ENCODE measurements at regions not wholly inside any gene's neighbourhood (a gene's known extent, or its start where the extent isn't known, plus 50 kb on each side); places are given as distances from the start of the nearest gene placed in this dataset.

DNA sequence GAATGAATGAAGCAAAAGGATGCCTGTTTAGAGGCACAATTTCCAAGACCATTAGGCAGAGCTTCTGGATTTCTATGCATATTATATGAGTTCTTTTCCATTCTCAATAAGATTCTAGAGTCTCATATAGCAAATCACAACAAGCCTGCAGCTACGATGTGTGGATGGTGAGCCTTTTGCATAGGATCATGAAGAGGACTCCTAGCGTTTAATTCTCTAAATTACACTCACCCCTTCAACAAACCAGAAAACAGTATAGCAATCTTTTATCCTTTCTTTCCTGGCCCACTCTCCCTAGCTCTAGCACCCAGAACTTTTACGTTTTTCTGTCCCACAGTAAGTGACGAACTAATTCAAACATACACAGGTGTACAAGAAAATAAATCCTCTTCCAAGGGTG is 293.1 kb upstream of the KLHL29 start:
- Mint-ChIP-seq H3K27ac (no peak overlapping the region), H3K36me3 (ENCODE audit: low read depth) (no peaks in the 10 kb centered on the region), H3K27me3 (peaks cover 2% of the 10 kb centered on the region), H3K9me3 (ENCODE audit: low read depth) (peaks cover 7% of the 10 kb centered on the region), H3K4me3 (no peak overlapping the region), H3K4me1 (no peaks in the 10 kb centered on the region)
- CTCF ChIA-PET: interaction anchor here (0.5 kb wide), 1 partner anchor 35 kb away, joined by 3 read pairs; no protein-coding TSS in a partner anchor
- POLR2A ChIA-PET: no interaction called here
- no peak for DNase-seq
- no peak for ATAC-seq
- intact Hi-C loops (cut with DNase I, micrococcal nuclease): no loop called here

GRCh38 chr2:23092831-23093230 is 292.1 kb upstream of the KLHL29 start:
- H3K9me3 Mint-ChIP-seq (ENCODE audit: low read depth): peaks cover 4% of the 10 kb centered on the region
- intact Hi-C loops (cut with DNase I, micrococcal nuclease): no loop called here
- no peak overlapping the region for H3K4me3 Mint-ChIP-seq
- no peaks in the 10 kb centered on the region for H3K4me1 Mint-ChIP-seq
- H3K36me3 Mint-ChIP-seq (ENCODE audit: low read depth): no peaks in the 10 kb centered on the region
- H3K27me3 Mint-ChIP-seq: no peaks in the 10 kb centered on the region
- ChIA-PET POLR2A (no interaction called here), CTCF (no interaction called here)
- no peak overlapping the region for H3K27ac Mint-ChIP-seq
- ATAC-seq (no peak), DNase-seq (no peak)

DNA sequence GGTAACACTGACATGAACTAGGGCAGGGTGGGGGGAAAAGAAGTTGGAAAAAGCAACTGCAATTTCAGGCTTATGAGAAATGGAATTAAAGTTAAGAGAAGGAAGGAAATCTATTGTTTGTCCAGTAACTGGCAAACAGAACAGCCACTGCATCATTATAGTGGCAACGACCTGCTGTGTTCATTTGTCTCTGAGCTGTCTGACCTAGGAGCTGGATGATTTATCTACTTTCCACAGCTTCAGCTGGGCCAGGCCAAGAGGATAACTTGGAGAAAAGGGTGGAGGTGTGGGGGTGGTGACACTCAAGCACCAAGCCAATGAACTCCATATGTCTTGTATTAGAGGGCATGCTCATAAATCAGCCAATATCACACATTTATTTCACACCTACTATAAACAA is 291.5 kb upstream of the KLHL29 start:
- H3K27me3 Mint-ChIP-seq: no peaks in the 10 kb centered on the region
- no peak overlapping the region for H3K27ac Mint-ChIP-seq
- ATAC-seq (no peak), DNase-seq (no peak)
- H3K36me3 Mint-ChIP-seq (ENCODE audit: low read depth): no peaks in the 10 kb centered on the region
- ChIA-PET CTCF (no interaction called here), POLR2A (no interaction called here)
- H3K4me3 Mint-ChIP-seq: no peak overlapping the region
- intact Hi-C loops (cut with DNase I, micrococcal nuclease): no loop called here
- H3K4me1 Mint-ChIP-seq: no peaks in the 10 kb centered on the region
- peaks cover 4% of the 10 kb centered on the region for H3K9me3 Mint-ChIP-seq (ENCODE audit: low read depth)

GRCh38 chr2:23096906-23097602 is 287.9 kb upstream of the KLHL29 start:
- POLR2A ChIA-PET: no interaction called here
- CTCF ChIA-PET: interaction anchor here (0.7 kb wide), 1 partner anchor 31 kb away, joined by 4 read pairs; no protein-coding TSS in a partner anchor
- no peak for ATAC-seq
- H3K4me3 Mint-ChIP-seq: no peak overlapping the region
- DNase-seq: no peak
- no peaks in the 10 kb centered on the region for H3K36me3 Mint-ChIP-seq (ENCODE audit: low read depth)
- H3K27me3 Mint-ChIP-seq: no peaks in the 10 kb centered on the region
- no peak overlapping the region for H3K27ac Mint-ChIP-seq
- peaks cover 8% of the 10 kb centered on the region for H3K9me3 Mint-ChIP-seq (ENCODE audit: low read depth)
- intact Hi-C loops (cut with DNase I, micrococcal nuclease): no loop called here
- no peaks in the 10 kb centered on the region for H3K4me1 Mint-ChIP-seq

GRCh38 chr2:23100406-23100805 is 284.6 kb upstream of the KLHL29 start:
- Mint-ChIP-seq H3K36me3 (ENCODE audit: low read depth) (no peaks in the 10 kb centered on the region), H3K4me1 (no peaks in the 10 kb centered on the region), H3K9me3 (ENCODE audit: low read depth) (peaks cover 7% of the 10 kb centered on the region), H3K27me3 (no peaks in the 10 kb centered on the region), H3K4me3 (no peak overlapping the region), H3K27ac (no peak overlapping the region)
- no peak for ATAC-seq
- ChIA-PET CTCF (no interaction called here), POLR2A (no interaction called here)
- DNase-seq: no peak
- intact Hi-C loops (cut with DNase I, micrococcal nuclease): no loop called here

DNA sequence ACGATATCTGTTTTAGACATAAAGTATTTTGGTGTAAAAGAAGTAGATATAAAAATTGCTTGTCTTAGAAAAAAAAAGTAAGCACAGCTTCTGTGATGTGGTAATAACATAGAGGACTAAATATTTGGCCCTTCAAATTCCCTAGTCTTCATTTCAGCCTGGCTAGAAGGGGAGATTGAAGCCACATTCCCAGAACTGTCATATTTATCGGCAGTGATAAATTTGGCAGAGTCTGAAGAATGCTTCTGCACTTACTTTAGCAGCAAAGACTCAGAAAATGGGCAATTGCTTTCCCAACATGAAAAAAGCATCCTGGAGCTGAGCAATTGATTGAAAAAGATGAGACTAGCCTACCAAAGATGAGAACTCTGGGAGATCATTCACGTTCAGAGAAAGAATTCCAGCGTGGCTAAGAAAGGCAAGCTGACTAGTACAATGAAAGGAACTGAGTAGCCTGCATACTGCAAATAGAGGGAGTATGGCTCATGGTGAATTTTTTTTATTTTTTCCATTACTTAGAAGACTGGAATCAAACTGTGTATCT is 278.7 kb upstream of the KLHL29 start:
- H3K4me1 Mint-ChIP-seq: no peaks in the 10 kb centered on the region
- H3K4me3 Mint-ChIP-seq: no peak overlapping the region
- intact Hi-C loops (cut with DNase I, micrococcal nuclease): no loop called here

DNA sequence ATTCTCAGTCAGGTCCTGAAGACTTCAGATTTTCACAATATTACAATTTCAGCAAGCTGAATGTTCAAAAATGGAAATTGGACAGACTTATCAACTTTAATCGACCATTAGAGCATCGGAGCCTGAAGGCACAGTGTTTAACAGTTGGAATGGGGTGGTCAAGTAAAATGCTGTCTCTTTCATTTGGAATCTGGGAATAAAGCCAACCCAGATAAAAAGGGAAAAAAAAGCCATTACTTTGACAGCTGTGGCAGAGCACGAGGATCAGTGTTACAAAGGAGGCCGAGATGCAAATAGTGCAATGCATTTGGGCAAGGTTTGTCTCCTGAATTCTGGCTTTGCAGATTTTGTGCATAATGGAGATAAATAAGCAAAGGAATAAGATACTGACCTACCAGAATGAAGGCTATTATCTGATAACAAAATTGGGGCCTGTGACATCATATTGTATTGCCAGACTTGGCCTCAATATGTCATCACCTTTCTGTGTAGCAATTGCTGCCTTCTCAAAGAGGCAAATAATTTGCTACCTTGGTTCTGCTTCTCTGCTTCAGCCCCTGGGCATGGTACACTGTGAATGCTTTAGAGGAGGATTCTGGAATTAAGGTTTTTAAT is 277.5 kb upstream of the KLHL29 start:
- POLR2A ChIA-PET: no interaction called here

More for the DNA sequence above, 278.7 kb upstream of the KLHL29 start:
- H3K36me3 Mint-ChIP-seq (ENCODE audit: low read depth): no peaks in the 10 kb centered on the region
- H3K27ac Mint-ChIP-seq: no peak overlapping the region
- ATAC-seq (no peak), DNase-seq (no peak)
- peaks cover 12% of the 10 kb centered on the region for H3K9me3 Mint-ChIP-seq (ENCODE audit: low read depth)
- CTCF ChIA-PET: no interaction called here
- POLR2A ChIA-PET: no interaction called here
- peaks cover 3% of the 10 kb centered on the region for H3K27me3 Mint-ChIP-seq

GRCh38 chr2:23111263-23111662 is 273.7 kb upstream of the KLHL29 start:
- Mint-ChIP-seq H3K27me3 (peaks cover 6% of the 10 kb centered on the region), H3K36me3 (ENCODE audit: low read depth) (no peaks in the 10 kb centered on the region), H3K27ac (no peak overlapping the region), H3K4me1 (no peaks in the 10 kb centered on the region), H3K4me3 (no peak overlapping the region), H3K9me3 (ENCODE audit: low read depth) (peaks cover 8% of the 10 kb centered on the region)
- POLR2A ChIA-PET: no interaction called here
- intact Hi-C loops (cut with DNase I, micrococcal nuclease): no loop called here
- ATAC-seq (no peak), DNase-seq (no peak)
- CTCF ChIA-PET: no interaction called here

More for the DNA sequence above, 277.5 kb upstream of the KLHL29 start:
- DNase-seq: no peak
- Mint-ChIP-seq H3K4me3 (no peak overlapping the region), H3K9me3 (ENCODE audit: low read depth) (peaks cover 8% of the 10 kb centered on the region), H3K36me3 (ENCODE audit: low read depth) (no peaks in the 10 kb centered on the region), H3K27ac (no peak overlapping the region), H3K27me3 (peaks cover 3% of the 10 kb centered on the region), H3K4me1 (no peaks in the 10 kb centered on the region)
- CTCF ChIA-PET: no interaction called here
- intact Hi-C loops (cut with DNase I, micrococcal nuclease): no loop called here
- ATAC-seq: no peak

- intact Hi-C loops (cut with DNase I, micrococcal nuclease): no loop called here
- ChIA-PET CTCF (no interaction called here), POLR2A (no interaction called here)
- peaks cover 8% of the 10 kb centered on the region for H3K9me3 Mint-ChIP-seq (ENCODE audit: low read depth)
- H3K27ac Mint-ChIP-seq: no peak overlapping the region
- H3K27me3 Mint-ChIP-seq: peaks cover 10% of the 10 kb centered on the region
- ATAC-seq: no peak
- no peaks in the 10 kb centered on the region for H3K4me1 Mint-ChIP-seq
- no peaks in the 10 kb centered on the region for H3K36me3 Mint-ChIP-seq (ENCODE audit: low read depth)
- H3K4me3 Mint-ChIP-seq: no peak overlapping the region
- DNase-seq: no peak
These were observed 272.5 kb upstream of the KLHL29 start for GRCh38 chr2:23112517-23112916.

GRCh38 chr2:23114299-23114698 is 270.7 kb upstream of the KLHL29 start:
- CTCF ChIA-PET: no interaction called here
- no peak for ATAC-seq
- no peak for DNase-seq
- no peaks in the 10 kb centered on the region for H3K4me1 Mint-ChIP-seq
- H3K27me3 Mint-ChIP-seq: peaks cover 10% of the 10 kb centered on the region
- H3K27ac Mint-ChIP-seq: no peak overlapping the region
- no peaks in the 10 kb centered on the region for H3K36me3 Mint-ChIP-seq (ENCODE audit: low read depth)
- intact Hi-C loops (cut with DNase I, micrococcal nuclease): no loop called here
- no peak overlapping the region for H3K4me3 Mint-ChIP-seq
- peaks cover 5% of the 10 kb centered on the region for H3K9me3 Mint-ChIP-seq (ENCODE audit: low read depth)
- POLR2A ChIA-PET: no interaction called here

DNA sequence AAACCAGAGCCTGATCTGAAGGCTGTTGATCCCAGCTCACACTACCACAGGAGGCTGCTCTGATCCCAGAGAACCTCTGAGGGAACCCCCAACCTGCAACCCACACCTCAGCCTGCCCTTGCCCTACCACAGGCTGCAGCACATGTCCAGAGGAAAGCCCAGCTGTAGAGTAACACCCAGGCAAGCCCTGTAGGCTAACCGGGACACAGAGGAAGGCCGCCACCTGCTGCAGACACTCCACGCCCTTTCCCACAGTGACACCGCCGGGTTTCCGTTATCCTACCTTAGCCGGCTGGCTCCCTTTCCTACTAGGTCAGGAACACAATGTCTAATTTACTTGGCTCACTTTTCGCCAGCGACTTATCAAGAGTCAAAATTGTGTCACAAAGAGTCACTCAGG is 266.7 kb upstream of the KLHL29 start:
- CTCF ChIA-PET: no interaction called here
- ATAC-seq (no peak), DNase-seq (no peak)
- POLR2A ChIA-PET: no interaction called here
- no peaks in the 10 kb centered on the region for H3K36me3 Mint-ChIP-seq (ENCODE audit: low read depth)
- intact Hi-C loops (cut with DNase I, micrococcal nuclease): no loop called here
- H3K4me3 Mint-ChIP-seq: no peak overlapping the region
- no peaks in the 10 kb centered on the region for H3K4me1 Mint-ChIP-seq
- no peak overlapping the region for H3K27ac Mint-ChIP-seq
- peaks cover 7% of the 10 kb centered on the region for H3K27me3 Mint-ChIP-seq
- H3K9me3 Mint-ChIP-seq (ENCODE audit: low read depth): no peaks in the 10 kb centered on the region

DNA sequence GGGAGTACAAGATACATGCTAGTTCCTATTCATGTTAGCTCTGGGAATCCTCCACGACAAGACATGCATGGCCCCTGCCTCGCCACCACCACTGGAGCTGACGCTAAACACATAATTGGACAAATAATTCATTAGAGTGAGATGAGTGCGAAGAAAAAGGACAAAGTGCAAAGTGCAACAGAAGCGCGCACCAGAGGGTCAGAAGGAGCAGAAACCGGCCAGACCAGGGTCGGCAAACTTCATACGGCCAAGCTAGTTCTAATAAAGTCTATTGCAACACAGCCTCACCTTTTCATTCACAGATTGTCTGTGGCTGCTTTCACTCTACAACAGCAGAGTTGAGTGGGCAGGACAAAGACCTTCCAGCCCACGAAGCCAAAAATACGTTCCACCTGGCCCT is 266.1 kb upstream of the KLHL29 start:
- H3K9me3 Mint-ChIP-seq (ENCODE audit: low read depth): no peaks in the 10 kb centered on the region
- H3K4me3 Mint-ChIP-seq: no peak overlapping the region
- H3K36me3 Mint-ChIP-seq (ENCODE audit: low read depth): no peaks in the 10 kb centered on the region
- ATAC-seq (no peak), DNase-seq (no peak)
- no peak overlapping the region for H3K27ac Mint-ChIP-seq
- H3K4me1 Mint-ChIP-seq: no peaks in the 10 kb centered on the region
- intact Hi-C loops (cut with DNase I, micrococcal nuclease): no loop called here
- ChIA-PET CTCF (no interaction called here), POLR2A (no interaction called here)
- peaks cover 9% of the 10 kb centered on the region for H3K27me3 Mint-ChIP-seq

Data from activated CD4-positive, alpha-beta T cell treated with anti-CD3 and anti-CD28 coated beads for 36 hours (primary cell).